ENCODE measurements at regions not wholly inside any gene's neighbourhood (a gene's known extent, or its start where the extent isn't known, plus 50 kb on each side); places are given as distances from the start of the nearest gene placed in this dataset.

GRCh38 chr12:107320033-107320928, 226.9 kb upstream of the CRY1 start:
- peak; percentile 35 for DNase-seq

DNA sequence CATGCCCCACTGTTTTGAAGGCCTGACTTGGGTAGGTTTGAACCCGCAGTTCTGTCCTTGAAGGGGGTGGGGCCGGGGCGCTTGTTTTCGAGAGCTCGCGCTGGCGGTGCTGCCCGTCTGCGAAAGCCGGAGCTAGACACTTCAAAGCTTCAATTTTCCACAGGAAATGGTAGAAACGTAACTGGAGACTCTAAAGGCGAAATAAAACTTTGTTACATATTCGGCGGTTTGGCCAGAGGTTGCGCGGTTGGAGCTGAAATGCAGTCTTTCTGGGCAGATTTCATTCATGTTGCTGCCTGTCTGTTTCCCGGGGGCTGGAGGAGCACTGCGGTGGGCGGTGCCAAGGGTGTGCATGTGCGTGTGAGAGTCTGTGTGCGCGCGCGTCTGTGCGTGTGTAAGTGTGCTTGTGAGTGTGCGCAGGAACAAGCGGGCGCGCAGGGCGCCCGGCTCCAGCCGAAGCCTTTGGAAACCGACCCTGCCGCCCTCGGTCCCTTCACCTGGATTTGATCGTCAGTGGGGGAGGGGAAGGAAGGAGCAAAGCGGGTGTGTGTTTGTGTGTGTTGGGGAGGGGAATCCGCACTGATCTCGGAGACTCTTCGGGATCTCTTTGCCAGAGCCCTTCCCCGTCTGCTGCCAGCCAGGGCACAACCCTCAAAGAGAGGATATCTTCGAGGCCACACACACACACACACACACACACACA, 227.7 kb upstream of the CRY1 start:
- peak; percentile 34 for DNase-seq

DNA sequence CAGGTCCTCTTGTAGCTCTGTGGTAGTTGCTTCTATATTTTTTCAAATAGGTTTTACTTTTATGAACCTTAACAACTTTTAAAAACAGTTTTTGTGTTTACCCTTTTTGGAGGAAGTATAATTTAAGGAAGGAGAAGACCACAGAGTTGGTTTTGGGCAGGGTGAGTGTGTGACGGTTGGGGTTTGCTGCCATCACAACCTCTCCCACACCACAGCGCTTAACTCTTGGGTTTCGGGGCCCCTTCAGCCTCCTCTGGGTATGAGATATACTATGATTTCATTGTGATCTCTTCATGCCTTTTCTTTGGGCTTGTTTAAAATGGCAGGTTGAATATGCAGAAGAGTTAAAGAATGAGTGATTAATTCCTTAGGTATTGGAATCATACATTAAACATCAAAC, 228.7 kb upstream of the CRY1 start:
- no peak for DNase-seq

- no peak for DNase-seq
Measured at GRCh38 chr12:107325075-107325608, 231.8 kb upstream of the CRY1 start.

DNA sequence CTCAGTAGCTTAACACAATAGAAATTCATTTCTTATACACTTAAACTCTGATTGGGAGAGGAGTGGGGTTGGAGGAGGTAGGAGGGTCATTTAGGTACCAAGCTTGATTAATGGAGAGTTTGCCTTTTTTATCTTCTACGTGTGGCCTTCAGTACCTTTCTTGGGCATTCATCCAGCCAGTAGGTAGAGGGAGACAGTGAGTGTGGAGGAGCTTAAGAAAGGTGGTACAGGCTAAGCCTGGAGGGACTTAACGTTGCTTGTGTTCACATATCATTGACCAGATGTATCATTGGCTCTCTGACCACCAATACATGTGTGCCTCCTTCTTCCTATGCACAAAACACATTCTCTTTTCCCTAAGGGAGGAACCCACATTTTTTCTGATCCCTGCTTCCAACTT, 232.9 kb upstream of the CRY1 start:
- no peak for DNase-seq

- DNase-seq = no peak
Measured at GRCh38 chr12:107327651-107328182, 234.4 kb upstream of the CRY1 start.

GRCh38 chr12:107328442-107329133, 235.2 kb upstream of the CRY1 start:
- DNase-seq = no peak

- DNase-seq = no peak
Measured at GRCh38 chr12:107329569-107330324, 236.4 kb upstream of the CRY1 start.

GRCh38 chr12:107330831-107331431, 237.6 kb upstream of the CRY1 start:
- DNase-seq = no peak

GRCh38 chr12:107331471-107331870, 238.1 kb upstream of the CRY1 start:
- DNase-seq = no peak

DNA sequence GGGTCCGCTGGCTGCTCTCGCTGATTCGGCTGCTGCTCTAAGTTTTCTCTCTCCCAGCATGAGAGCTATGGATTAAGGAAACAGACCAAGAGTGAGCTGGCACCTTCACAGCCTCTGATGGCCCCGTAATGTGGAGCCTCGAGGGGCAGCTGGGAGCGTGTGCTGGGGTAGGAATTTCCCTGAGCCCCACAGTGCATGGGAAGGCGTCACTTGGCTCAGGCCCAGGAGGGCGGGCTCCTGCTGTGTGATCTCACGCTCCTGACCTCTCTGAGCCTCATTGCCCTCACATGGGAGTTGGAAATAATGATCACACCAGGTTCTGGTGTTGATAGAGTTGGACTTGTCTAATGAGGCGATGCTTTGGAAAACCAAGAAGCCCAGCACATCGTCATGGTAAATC, 238.6 kb upstream of the CRY1 start:
- no peak for DNase-seq

- no peak for DNase-seq
Measured at GRCh38 chr12:107332743-107333142, 239.4 kb upstream of the CRY1 start.

DNA sequence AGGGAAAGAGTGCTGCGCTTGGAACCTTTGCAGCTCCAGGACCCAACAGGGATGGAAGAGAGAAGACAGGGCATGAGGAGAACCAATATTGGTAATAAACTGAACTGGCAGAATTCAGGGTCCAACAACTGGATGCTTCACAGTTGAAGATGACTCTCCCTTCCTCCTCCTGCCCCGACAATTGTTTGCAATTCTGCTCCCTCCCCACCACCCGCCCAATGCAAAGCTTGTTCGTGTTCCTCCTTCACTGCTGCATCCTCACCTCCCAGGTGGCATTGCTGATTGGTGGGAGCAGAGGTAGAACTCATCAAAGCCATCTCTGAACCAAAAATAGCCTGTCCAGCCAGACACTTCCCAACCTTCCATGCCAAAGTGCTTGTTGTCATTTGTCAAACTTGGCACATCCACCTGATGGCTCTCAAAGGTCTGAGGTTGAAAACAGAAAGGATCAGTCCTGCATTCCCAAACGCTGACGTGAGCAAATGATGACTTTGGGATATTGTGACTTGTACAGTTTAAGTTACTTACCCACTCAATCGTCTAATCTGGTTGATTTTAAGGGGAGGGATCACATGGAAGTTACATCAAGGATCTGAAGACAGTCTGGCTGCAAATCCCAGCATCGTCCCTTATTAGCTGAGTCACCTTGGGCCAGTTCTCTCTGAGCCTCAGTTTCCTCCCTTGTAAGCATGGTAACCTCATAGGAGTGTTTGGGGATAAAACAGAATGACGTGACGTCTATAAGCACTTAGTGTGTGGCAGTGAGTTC, 242.6 kb upstream of the CRY1 start:
- no peak for DNase-seq

DNA sequence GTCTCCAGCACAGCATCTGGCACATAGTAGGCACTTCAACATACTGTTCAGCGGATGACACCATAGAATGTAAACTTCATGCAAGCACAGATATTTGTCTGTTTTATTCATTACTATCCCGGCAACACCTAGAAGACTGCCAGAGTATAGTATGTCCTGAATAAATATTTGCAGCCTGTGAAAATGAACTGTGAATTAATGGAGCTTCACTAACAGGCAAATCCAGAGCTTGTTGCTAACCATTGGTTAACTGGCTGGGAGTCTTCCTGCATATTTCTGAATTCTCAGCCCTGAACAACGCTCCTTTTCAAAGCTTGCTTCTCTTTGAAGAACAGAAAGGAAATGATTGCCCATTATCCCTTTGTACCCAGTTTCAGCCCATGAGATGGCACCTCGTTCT, 243.3 kb upstream of the CRY1 start:
- no peak for DNase-seq

DNA sequence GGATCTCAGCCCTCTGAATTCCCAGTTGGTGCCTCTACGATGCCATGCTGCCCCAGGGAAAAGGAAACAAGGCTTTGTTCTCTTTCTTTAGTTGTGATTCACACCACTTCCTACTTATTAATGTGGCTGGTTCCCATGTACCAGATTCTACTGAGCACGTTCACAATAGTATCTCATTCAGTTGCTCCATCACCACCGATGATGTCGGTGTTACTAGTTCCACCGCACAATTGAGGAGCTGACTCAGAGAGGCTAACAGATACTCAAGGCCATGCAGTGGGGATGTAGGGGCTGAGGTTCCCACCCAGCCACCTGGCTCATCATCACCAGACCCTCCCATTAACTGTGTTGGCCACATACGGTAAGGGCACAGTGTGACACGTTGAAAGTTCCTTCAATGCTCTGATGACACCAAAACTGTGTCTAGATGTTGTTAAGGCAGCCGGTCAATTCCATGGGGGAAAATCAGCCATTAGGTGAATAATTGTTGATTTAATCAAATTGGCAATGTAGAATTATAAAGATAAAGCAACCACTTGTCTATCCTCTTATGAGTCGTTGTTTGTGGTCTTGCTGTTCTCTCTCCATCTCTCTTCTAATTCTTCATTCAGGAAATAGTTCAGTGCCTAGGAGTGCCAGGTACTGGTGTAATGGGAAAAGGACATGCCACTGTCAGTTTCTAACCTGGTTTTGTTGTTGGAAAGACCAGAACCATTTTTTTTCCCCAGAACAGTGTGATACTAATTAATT, 244.2 kb upstream of the CRY1 start:
- DNase-seq = no peak

- no peak for DNase-seq
Measured at GRCh38 chr12:107339487-107339886, 246.1 kb upstream of the CRY1 start.

DNA sequence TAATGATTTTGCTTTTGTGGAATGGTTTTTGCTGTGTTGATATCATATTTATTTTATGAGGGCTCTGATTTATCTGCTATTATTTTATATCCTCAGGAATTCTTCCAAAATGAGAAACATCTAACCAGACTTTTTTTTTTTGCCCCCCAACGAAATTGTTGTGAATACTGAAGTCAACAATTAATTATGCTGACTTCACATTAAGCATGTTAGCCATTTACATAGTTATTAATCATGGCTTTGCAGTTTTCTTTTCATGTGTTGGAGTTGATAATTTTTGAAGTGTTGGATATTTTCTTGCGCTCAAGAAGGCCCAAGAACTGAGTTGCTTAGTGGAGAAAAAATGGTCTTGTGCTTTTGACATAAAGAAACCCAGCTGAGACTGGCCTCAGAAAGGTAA, 246.6 kb upstream of the CRY1 start:
- no peak for DNase-seq

- no peak for DNase-seq
Measured at GRCh38 chr12:107340898-107341297, 247.5 kb upstream of the CRY1 start.
